ENCODE measurements at regions not wholly inside any gene's neighbourhood (a gene's known extent, or its start where the extent isn't known, plus 50 kb on each side); places are given as distances from the start of the nearest gene placed in this dataset.
"Not testable (repeated sequence)": the region's sequence is repeated elsewhere in the genome, so short reads cannot be mapped to it uniquely, and the experiment has no call there.

DNA sequence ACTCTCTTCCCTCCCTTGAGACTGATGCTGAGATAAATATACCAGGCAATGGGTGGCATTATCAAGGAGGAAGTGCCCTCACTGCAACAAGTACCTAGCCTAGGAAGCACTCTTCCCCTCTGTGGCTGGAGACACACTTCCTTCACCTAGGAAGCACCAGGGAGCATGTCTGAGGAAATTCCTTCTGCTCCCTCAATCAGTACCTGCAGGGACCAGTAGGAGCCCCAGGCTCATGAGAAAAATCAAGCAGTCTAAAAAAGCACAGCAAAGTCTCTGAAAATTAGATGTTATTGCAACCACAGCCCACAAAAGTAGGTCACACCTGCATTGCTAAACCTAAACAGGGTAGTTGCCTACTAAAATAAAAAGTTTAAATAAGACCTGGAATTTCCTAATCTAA lies 78.2 kb upstream of the TRPM1 start:
- DNase-seq: no peak

DNA sequence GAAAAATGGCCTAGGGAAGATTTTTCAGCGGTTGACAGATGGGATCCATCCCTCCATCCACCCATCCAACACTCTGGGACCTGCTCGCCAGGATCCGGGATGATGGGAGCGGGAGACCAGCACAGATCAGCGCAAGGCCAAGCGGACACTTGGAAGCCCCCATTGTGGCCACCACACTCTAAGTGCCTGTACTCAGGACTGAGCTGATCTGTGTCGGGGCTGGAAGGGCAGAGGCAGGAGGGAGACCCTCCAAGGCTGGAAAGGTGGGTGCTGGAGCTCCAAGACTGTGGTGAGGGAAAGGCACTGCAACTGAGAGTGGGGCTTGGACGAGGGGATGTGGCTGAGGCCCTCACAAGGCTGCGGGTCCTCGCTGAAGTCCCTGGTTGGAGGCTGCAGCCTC lies 91.8 kb upstream of the TRPM1 start:
- DNase-seq: no peak

DNA sequence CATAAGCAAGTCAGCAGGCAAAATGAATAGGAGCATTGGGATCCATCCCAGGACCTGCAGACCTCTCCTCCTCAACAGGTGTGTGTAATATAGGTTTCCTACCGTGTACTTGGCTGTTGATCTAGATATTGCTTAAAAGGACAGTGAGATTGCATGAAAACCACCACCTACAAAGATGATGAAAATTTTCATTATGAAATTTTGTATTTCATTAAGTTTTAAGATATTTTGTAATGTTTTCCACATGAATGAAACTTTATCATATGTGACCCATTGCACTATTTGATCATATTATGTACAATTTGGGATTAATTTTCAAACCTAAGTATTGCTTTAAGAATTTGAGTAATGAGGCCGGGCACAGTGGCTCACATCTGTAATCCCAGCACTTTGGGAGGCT lies 94.3 kb upstream of the TRPM1 start:
- no peak for DNase-seq

- no peak for DNase-seq
These were observed 96.2 kb upstream of the TRPM1 start for GRCh38 chr15:31197497-31198414.

DNA sequence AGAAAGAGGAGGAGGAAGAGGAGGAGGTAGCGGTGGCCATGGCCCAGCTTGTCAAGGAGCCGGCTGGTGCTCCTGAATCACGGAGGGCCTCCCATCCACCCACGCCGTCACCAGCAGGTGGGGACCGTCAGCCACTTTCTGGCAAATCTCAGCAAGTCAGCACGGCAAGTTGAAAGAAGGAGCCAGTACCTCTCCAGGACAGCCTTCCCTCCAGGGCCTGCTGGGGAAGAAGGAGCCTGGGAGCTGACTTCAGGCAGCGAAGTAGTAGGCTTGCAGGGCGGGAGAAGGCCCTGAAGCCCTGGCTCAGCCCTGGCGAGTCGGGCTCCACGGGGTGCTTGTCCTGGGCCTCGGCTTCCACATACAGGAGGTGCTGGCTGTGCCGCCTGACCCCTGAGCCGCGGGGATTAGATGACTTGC lies 99.2 kb upstream of the TRPM1 start:
- no peak for DNase-seq

DNA sequence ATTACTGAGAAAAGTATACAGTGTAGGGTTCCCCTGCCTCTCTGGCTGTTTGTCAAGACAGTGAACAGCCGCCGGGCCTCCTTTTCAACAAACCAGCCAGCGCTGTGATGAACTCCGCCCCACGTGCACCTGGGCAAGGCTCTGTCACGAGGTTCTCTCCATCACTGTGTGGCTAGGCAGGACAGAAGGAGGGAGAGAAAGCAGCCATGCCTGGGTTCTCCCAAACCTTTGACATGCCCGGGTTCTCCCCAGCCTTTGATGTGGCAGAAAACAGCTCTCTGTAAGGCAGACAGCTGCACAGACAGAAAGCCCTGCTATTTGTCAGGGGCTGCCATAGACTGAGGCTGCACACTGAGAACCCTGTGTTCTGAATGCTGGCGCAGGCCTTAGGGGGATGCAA lies 101.4 kb upstream of the TRPM1 start:
- DNase-seq: no peak

DNA sequence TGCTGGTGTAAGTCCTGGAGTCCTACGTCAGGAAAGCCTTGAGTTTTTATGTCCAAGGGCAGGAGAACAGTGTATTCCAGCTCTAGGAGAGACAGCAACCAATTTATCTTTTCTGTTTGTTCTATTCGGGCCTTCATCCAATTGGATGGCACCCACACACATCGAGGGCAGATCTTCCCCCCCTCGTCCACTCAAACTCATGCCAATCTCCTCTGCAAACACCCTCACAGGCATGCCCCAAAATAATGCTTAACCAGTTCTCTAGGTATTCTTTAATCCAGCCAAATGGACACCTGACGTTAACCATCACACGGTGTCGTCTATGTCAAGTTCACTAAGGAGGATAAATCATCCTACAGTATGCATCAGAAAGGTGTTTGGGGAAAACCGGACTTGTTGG lies 102.5 kb upstream of the TRPM1 start:
- DNase-seq: no peak

- DNase-seq: no peak
These were observed 105.1 kb upstream of the TRPM1 start for GRCh38 chr15:31206386-31207181.

GRCh38 chr15:31207246-31207645 lies 105.7 kb upstream of the TRPM1 start:
- no peak for DNase-seq

GRCh38 chr15:31207861-31208260 lies 106.3 kb upstream of the TRPM1 start:
- DNase-seq: not testable (repeated sequence)

GRCh38 chr15:31208817-31209216 lies 107.3 kb upstream of the TRPM1 start:
- no peak for DNase-seq

DNA sequence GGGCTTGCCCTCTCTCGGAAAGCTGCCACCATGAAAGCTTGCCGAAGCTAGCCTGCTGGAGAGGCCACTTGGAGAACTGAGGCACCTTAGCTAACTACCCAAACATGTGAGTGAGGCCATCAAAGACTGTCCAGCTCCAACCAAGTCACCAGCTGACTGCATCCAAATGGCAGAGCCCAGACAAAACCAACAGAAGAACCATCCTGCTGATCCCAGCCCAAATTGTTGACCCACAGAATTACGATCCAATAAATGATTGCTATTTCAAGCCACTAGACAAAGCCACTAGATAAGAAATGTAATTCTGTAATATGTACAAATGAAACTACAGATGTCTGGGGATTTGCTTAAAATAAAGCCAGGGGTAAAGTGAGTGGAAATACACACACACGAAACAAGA lies 109.8 kb upstream of the TRPM1 start:
- no peak for DNase-seq

DNA sequence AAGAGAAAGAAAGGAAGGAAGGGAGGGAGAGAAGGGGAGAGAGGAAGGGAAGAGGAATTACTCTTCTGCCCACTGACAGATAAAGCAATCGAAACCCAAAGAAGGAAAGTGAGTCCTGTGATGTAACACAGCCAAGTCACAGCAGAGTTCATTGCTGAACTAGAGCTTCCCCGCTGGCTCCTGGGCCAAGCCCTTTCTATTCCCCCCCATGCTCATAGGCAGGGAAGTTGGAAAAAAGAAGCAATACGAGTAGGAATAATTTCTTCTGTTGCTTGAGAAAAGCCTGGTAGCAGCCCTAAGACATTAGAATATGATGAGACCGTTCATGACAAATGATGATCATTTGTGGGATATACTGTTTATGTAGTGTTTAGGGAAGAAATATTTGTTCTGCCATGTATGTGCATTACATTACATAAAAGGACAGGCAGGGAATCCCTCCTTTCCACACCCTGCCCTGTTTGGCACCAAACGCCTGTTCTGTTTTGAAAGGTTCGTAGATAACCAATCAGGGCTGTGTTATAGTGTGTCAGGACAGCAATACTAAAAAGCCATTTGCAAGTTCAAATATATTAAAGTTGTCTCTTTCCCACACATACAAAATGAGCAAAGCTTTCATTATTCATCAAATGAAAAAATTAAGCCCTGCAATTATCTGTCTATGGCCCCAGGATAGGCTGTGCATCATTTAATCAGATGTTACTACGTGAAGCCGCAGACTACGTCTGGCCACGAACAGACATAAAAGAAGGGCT lies 111.0 kb upstream of the TRPM1 start:
- no peak for DNase-seq

GRCh38 chr15:31214158-31214863 lies 112.3 kb upstream of the KLF13 start:
- DNase-seq: no peak

DNA sequence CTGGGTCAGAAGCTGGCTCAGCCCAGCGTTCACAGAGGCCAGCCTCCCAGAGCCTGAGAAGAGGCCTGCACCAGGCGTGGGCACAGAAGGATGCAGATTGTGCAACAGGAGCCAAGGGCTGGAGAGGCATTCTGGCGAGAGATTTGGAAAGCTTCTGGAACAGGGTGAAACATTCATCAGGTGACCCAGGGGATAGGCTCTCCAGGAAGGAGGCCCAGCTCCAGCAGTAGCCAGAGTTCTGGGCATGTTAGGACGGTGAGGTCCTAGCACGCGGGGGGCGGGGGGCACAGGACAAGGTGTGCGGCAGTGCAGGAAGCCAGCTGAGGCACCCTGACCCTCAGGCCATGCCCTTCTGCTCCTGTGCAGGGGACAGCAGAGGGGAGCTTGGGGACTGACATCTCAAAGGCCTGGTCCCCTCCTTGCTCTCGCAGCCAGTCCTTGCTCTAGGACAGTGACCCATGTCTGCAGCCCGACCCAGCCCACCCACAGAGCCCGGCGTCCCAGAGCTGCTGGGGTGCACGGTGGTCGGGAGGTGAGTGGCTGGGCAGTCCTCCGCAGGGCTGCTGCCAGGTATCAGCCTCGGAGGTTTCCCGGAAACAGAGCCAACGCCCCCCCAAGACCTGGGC lies 111.7 kb upstream of the KLF13 start:
- DNase-seq: no peak

GRCh38 chr15:31215490-31216214 lies 111.0 kb upstream of the KLF13 start:
- DNase-seq: no peak

- DNase-seq: no peak
These were observed 110.3 kb upstream of the KLF13 start for GRCh38 chr15:31216215-31216911.

- no peak for DNase-seq
These were observed 109.6 kb upstream of the KLF13 start for GRCh38 chr15:31217067-31217466.

GRCh38 chr15:31217566-31218270 lies 108.9 kb upstream of the KLF13 start:
- no peak for DNase-seq

DNA sequence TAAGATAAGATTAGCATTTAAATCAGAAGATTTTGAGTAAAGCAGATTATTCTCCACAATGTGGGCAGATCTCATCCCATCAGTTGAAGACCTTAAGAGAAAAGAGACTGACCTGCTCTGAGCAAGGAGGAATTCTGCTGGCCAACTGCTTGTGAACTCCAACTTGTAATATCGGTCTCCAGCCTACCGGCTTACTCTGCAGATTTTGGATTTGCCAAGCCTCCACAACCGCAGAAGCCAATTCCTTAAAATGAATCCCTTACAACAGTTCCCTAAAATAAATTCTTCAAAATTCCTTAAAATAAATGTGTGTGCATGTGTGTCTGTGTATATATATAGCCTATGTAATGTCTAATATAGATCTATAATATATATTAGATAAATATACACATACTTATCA lies 107.4 kb upstream of the KLF13 start:
- DNase-seq: no peak

All from NCI-H2107 (cell line).